Nephron progenitor cell (in vitro differentiated cells): ENCODE measurements at regions not wholly inside any gene's neighbourhood (a gene's known extent, or its start where the extent isn't known, plus 50 kb on each side); places are given as distances from the start of the nearest gene placed in this dataset.

ENCODE experiments used
- DNase-seq: peaks from one replicate; pipeline ENCODE4 v3.0.0; 2021
- H3K27ac Mint-ChIP-seq: 2 replicates; pipeline ENCODE4 v1.8.0; 2021; ENCODE audit warnings: mild to moderate bottlenecking, moderate library complexity, mixed read lengths
- H3K27me3 Mint-ChIP-seq: 2 replicates; pipeline ENCODE4 v1.8.0; 2021; ENCODE audit warnings: mild to moderate bottlenecking, low read depth, mixed read lengths; ENCODE audit not compliant: poor library complexity
- H3K36me3 Mint-ChIP-seq: 2 replicates; pipeline ENCODE4 v1.8.0; 2021; ENCODE audit warnings: low read depth, mixed read lengths
- H3K4me1 Mint-ChIP-seq: 2 replicates; pipeline ENCODE4 v1.8.0; 2021; ENCODE audit warnings: mixed read lengths
- H3K4me3 Mint-ChIP-seq: 2 replicates; pipeline ENCODE4 v1.8.0; 2021; ENCODE audit warnings: mild to moderate bottlenecking, moderate library complexity, mixed read lengths
- H3K9me3 Mint-ChIP-seq: 2 replicates; pipeline ENCODE4 v1.8.0; 2021; ENCODE audit warnings: mild to moderate bottlenecking, moderate library complexity, mixed read lengths
- TF ChIP-seq, protein P1 (sequence below): fragments of 200-600 bp; sonication (generic); IDR thresholded peaks from 2 replicates; pipeline ENCODE4 v1.5.0; 2021; ENCODE audit warnings: antibody characterized with exemption

DNA sequence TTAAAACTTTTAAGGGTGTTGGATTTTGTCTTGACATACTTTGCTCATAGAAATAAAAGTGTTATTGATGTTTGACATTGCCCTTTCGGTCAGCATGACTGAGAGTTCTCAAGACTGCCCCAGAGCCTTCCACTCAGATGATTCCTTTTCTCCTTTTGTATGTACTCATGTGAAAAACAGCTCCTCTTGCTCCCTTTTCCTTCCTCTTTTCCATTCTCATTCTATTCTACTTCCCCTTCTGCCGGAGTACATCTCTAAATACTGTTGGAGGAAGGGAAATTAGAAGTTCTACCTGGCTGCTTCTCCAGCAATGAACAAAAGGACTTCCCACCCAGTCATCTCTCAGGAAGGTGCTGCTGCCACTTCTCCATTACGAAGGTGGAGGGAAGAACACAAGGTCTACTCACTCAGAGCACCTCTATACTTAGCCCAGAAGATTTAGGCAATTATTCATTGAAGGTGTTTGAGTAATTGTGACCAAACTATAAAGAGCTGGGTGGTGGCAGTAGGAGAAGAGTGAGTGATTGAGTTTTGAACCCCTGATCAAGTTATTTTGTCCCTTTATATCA lies 163.8 kb upstream of the MBNL1 start:
- Mint-ChIP-seq H3K4me3 (no peak overlapping the region), H3K27me3 (no peaks in the 10 kb centered on the region), H3K9me3 (peaks cover 4% of the 10 kb centered on the region), H3K4me1 (peaks cover 8% of the 10 kb centered on the region), H3K36me3 (no peaks in the 10 kb centered on the region), H3K27ac (no peak overlapping the region)
- TF ChIP-seq, protein P1, sequence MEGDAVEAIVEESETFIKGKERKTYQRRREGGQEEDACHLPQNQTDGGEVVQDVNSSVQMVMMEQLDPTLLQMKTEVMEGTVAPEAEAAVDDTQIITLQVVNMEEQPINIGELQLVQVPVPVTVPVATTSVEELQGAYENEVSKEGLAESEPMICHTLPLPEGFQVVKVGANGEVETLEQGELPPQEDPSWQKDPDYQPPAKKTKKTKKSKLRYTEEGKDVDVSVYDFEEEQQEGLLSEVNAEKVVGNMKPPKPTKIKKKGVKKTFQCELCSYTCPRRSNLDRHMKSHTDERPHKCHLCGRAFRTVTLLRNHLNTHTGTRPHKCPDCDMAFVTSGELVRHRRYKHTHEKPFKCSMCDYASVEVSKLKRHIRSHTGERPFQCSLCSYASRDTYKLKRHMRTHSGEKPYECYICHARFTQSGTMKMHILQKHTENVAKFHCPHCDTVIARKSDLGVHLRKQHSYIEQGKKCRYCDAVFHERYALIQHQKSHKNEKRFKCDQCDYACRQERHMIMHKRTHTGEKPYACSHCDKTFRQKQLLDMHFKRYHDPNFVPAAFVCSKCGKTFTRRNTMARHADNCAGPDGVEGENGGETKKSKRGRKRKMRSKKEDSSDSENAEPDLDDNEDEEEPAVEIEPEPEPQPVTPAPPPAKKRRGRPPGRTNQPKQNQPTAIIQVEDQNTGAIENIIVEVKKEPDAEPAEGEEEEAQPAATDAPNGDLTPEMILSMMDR, result no peak
- DNase-seq, result no peak

DNA sequence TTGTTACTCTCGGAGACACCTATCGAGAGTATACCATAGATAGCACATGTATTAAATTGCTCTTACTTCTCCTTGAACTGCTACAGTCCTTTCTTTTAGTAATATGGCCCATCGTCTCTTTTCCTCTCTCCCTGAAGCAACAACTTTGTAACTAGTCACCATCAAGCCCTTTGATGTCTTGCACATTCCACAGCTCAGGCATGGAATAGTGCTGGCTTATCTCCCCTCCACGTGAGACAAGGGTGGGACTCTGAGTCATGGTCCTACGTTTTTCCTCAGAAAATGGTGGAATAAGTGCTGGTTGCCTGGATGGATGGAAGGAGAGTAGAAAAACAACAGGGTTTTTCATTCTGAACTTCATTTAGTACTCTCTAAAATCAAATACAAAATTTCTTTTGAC lies 163.3 kb upstream of the MBNL1 start:
- no peak for DNase-seq
- Mint-ChIP-seq H3K27me3 (no peaks in the 10 kb centered on the region), H3K4me3 (no peak overlapping the region), H3K36me3 (no peaks in the 10 kb centered on the region), H3K9me3 (peaks cover 4% of the 10 kb centered on the region), H3K27ac (no peak overlapping the region), H3K4me1 (peaks cover 8% of the 10 kb centered on the region)
- TF ChIP-seq, protein P1, result no peak

DNA sequence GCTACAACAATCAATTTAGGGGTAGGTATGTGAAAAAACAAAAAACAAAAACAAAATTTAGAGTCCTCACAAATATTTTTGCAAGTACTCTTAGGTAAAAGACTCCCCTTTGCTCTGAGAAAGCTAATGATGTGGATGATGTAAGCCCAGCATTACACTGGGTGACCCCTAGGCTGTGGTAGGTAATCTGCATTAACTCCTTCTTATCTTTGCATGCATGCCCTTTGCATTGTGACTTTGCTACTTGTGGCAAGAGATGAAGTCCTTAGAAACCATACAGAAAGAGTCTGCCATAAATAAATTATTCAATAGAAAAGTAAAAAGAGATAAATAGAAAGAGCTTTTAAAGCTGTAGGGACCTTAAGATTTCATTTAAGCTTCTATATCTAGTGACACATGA lies 159.7 kb upstream of the MBNL1 start:
- no peaks in the 10 kb centered on the region for H3K36me3 Mint-ChIP-seq
- no peak overlapping the region for H3K27ac Mint-ChIP-seq
- TF ChIP-seq, protein P1, result no peak
- no peak for DNase-seq
- no peaks in the 10 kb centered on the region for H3K4me1 Mint-ChIP-seq
- no peak overlapping the region for H3K4me3 Mint-ChIP-seq
- H3K27me3 Mint-ChIP-seq, result no peaks in the 10 kb centered on the region
- peaks cover 4% of the 10 kb centered on the region for H3K9me3 Mint-ChIP-seq

DNA sequence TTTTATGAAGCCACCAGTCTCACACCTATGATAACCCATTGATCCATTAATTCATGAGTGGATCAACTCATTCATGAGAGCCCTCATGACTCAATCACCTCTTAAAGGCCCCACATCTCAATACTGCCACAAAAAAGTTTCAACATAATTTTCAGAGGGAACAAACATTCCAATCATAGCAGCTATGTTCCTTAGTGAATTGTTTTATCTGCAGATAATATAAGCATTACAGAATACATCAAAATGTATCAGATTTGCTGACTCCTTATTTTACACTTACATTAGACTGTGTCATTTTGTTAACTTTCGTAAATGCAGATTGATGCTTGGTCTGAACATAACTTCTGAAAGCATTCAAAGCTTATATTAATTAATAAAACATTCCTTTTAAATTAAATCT lies 155.3 kb upstream of the MBNL1 start:
- H3K36me3 Mint-ChIP-seq, result no peaks in the 10 kb centered on the region
- no peaks in the 10 kb centered on the region for H3K4me1 Mint-ChIP-seq
- DNase-seq, result no peak
- H3K9me3 Mint-ChIP-seq, result no peaks in the 10 kb centered on the region
- H3K27ac Mint-ChIP-seq, result no peak overlapping the region
- TF ChIP-seq, protein P1, result no peak
- no peak overlapping the region for H3K4me3 Mint-ChIP-seq
- H3K27me3 Mint-ChIP-seq, result no peaks in the 10 kb centered on the region

DNA sequence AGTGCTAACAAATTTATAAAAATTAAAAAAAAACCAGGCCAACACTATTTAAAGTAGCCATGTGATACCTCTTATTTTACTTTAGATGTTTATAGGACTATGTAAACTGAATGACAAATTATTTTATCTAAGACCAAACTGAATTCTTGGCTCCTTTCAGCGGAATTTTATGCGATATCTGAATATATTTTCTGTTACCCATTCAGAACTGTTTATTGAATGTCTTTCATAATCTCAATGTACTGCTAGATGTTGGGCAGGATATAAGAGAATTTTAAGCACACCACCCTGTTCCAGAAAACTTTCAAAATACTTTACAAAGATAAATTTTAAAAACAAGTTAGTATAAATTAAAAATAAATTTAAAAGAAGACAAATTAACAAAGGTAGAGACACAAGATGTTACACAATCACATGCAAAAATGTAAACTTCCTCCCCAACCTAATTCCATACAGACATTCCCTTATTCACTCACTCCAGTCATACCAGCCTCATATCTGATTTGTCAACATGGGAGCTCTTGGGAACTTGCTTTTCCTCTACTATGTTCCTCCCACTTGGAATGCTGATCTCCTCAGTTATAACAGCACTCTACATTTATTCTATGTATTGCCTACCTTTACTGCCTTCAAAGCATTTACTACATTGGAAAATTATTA lies 154.6 kb upstream of the MBNL1 start:
- no peaks in the 10 kb centered on the region for H3K4me1 Mint-ChIP-seq
- H3K27ac Mint-ChIP-seq, result no peak overlapping the region
- DNase-seq, result no peak
- H3K4me3 Mint-ChIP-seq, result no peak overlapping the region
- TF ChIP-seq, protein P1, result no peak
- H3K9me3 Mint-ChIP-seq, result no peaks in the 10 kb centered on the region
- no peaks in the 10 kb centered on the region for H3K36me3 Mint-ChIP-seq
- no peaks in the 10 kb centered on the region for H3K27me3 Mint-ChIP-seq
